ENCODE measurements at regions not wholly inside any gene's neighbourhood (a gene's known extent, or its start where the extent isn't known, plus 50 kb on each side); places are given as distances from the start of the nearest gene placed in this dataset.

DNA sequence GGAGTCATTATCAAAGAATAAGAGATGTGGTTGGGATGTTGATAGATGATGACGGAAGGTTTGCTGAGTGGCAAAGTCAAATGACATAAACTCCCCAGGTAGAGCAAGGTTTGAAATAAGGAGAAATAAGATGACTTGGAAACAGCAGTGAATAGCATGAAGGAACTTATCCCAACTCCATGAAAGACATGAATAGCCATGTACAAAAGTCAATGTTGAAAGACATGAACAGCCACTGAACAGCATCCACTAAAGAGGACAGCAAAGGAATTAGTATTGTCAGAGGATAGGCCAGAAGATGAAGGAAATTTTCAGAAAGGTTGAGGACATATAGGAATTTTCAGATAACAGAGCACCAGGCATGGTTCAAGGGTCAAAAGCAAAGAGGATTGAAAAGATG is 286.0 kb upstream of the FBXL7 start:
- H3K4me1 ChIP-seq (ENCODE audit: control insufficient read depth, insufficient read depth, low read length): peaks cover 3% of the 10 kb centered on the region
- no peak overlapping the region for H3K27ac ChIP-seq (ENCODE audit: low read length)

DNA sequence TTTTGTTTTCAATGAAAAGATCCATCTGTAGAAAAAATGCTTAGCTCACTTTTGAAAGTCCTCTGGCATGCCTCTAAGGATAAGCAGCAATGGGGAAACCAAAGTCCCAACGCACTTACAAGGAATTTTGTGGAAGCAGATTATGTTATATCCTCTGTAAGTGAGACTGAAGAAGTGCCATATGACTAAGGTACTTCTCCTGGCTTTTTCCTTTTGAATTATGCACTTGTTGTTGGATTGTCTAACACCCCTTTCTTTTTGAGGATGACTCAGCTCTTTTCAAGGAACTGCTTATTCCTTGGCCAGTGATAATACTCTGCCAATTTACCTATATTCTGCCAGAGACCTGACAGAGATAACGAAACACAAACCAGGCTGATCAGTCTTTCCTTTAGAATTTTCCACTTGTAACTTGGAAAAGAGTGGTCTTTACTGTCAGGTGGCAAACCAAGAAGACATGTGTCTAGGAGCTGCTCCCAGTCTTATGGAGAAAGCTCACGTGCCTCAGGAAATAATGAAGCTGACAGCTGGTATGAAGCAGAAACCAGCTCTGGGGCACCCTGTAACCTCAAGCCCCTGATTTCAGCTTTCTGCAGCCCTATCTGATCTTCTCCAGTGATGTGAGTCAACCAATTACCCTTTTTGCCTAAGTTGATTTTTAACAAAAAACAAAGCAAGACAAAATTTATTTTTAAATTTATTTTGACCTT is 290.8 kb upstream of the FBXL7 start:
- Histone ChIP-seq H3K9me3 (ENCODE audit: control insufficient read depth in 2 of 2, low read length in 2 of 2) (no peaks in the 10 kb centered on the region), H3K4me1 (ENCODE audit: control insufficient read depth, insufficient read depth, low read length) (no peaks in the 10 kb centered on the region), H3K4me3 (ENCODE audit: low read length in 2 of 2) (no peak overlapping the region), H3K27ac (ENCODE audit: low read length) (no peak overlapping the region), H3K27me3 (ENCODE audit: control insufficient read depth in 1 of 2, insufficient read depth in 2 of 2, low read length in 2 of 2) (no peaks in the 10 kb centered on the region), H3K9ac (ENCODE audit: low read length in 2 of 2) (no peak overlapping the region), H3K36me3 (ENCODE audit: control insufficient read depth in 2 of 2, insufficient read depth in 2 of 2, low read length in 2 of 2) (no peaks in the 10 kb centered on the region)

More for the DNA sequence above, 286.0 kb upstream of the FBXL7 start:
- no peak overlapping the region for H3K9ac ChIP-seq (ENCODE audit: low read length in 2 of 2)
- H3K27me3 ChIP-seq (ENCODE audit: control insufficient read depth in 1 of 2, insufficient read depth in 2 of 2, low read length in 2 of 2): no peaks in the 10 kb centered on the region
- no peaks in the 10 kb centered on the region for H3K9me3 ChIP-seq (ENCODE audit: control insufficient read depth in 2 of 2, low read length in 2 of 2)
- no peak overlapping the region for H3K4me3 ChIP-seq (ENCODE audit: low read length in 2 of 2)
- H3K36me3 ChIP-seq (ENCODE audit: control insufficient read depth in 2 of 2, insufficient read depth in 2 of 2, low read length in 2 of 2): no peaks in the 10 kb centered on the region

DNA sequence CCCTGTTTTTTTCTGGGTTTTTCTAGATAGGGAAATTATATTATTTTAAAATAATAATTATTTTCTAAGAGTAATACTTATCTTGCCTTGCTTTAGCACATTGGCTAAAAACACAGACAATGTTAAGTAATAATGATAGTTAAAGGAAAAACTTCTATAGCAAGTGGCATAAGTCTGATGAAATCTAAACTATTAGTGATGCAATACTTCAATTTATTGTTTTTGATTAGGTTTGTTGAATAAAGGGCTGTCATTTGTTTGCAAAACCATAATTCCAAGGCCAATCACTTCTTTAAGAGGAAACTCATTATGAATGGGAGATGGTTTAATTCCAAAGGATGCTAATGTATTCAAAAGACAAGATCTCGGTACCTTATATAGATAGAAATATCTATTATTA is 293.8 kb upstream of the FBXL7 start:
- no peaks in the 10 kb centered on the region for H3K9me3 ChIP-seq (ENCODE audit: control insufficient read depth in 2 of 2, low read length in 2 of 2)
- no peak overlapping the region for H3K9ac ChIP-seq (ENCODE audit: low read length in 2 of 2)
- no peaks in the 10 kb centered on the region for H3K4me1 ChIP-seq (ENCODE audit: control insufficient read depth, insufficient read depth, low read length)
- no peak overlapping the region for H3K4me3 ChIP-seq (ENCODE audit: low read length in 2 of 2)
- no peak overlapping the region for H3K27ac ChIP-seq (ENCODE audit: low read length)
- H3K27me3 ChIP-seq (ENCODE audit: control insufficient read depth in 1 of 2, insufficient read depth in 2 of 2, low read length in 2 of 2): no peaks in the 10 kb centered on the region
- H3K36me3 ChIP-seq (ENCODE audit: control insufficient read depth in 2 of 2, insufficient read depth in 2 of 2, low read length in 2 of 2): no peaks in the 10 kb centered on the region

- no peaks in the 10 kb centered on the region for H3K36me3 ChIP-seq (ENCODE audit: control insufficient read depth in 2 of 2, insufficient read depth in 2 of 2, low read length in 2 of 2)
- H3K4me1 ChIP-seq (ENCODE audit: control insufficient read depth, insufficient read depth, low read length): no peaks in the 10 kb centered on the region
- no peak overlapping the region for H3K9ac ChIP-seq (ENCODE audit: low read length in 2 of 2)
- H3K4me3 ChIP-seq (ENCODE audit: low read length in 2 of 2): no peak overlapping the region
- no peaks in the 10 kb centered on the region for H3K9me3 ChIP-seq (ENCODE audit: control insufficient read depth in 2 of 2, low read length in 2 of 2)
- no peak overlapping the region for H3K27ac ChIP-seq (ENCODE audit: low read length)
- H3K27me3 ChIP-seq (ENCODE audit: control insufficient read depth in 1 of 2, insufficient read depth in 2 of 2, low read length in 2 of 2): no peaks in the 10 kb centered on the region
Observed at GRCh38 chr5:15203376-15203775, 296.6 kb upstream of the FBXL7 start.

GRCh38 chr5:15191012-15191411 is 309.0 kb upstream of the FBXL7 start:
- Histone ChIP-seq H3K36me3 (ENCODE audit: control insufficient read depth in 2 of 2, insufficient read depth in 2 of 2, low read length in 2 of 2) (no peaks in the 10 kb centered on the region), H3K27ac (ENCODE audit: low read length) (no peak overlapping the region), H3K9me3 (ENCODE audit: control insufficient read depth in 2 of 2, low read length in 2 of 2) (no peaks in the 10 kb centered on the region), H3K27me3 (ENCODE audit: control insufficient read depth in 1 of 2, insufficient read depth in 2 of 2, low read length in 2 of 2) (no peaks in the 10 kb centered on the region), H3K9ac (ENCODE audit: low read length in 2 of 2) (no peak overlapping the region), H3K4me1 (ENCODE audit: control insufficient read depth, insufficient read depth, low read length) (no peaks in the 10 kb centered on the region), H3K4me3 (ENCODE audit: low read length in 2 of 2) (no peak overlapping the region)

DNA sequence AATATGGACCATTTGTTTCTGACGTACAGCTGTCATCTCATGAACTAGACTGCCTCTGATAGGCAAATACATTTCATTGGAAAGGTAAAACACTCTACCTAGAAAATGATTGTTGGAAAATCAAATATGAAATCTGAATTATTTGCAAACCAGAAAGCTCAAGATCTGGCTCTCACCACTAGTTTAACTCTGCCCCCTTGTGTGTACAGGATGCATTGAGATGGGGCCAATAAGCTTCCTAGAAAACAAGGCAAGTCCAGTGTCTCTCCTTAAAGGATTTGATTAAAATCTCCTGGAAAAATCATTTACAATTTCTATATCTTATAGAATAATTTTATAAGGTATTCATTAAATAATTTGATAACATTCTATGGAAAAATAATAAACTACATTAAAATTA is 311.9 kb upstream of the ANKH start:
- Histone ChIP-seq H3K27ac (ENCODE audit: low read length) (no peak overlapping the region), H3K4me3 (ENCODE audit: low read length in 2 of 2) (no peak overlapping the region), H3K27me3 (ENCODE audit: control insufficient read depth in 1 of 2, insufficient read depth in 2 of 2, low read length in 2 of 2) (no peaks in the 10 kb centered on the region), H3K36me3 (ENCODE audit: control insufficient read depth in 2 of 2, insufficient read depth in 2 of 2, low read length in 2 of 2) (no peaks in the 10 kb centered on the region), H3K4me1 (ENCODE audit: control insufficient read depth, insufficient read depth, low read length) (no peaks in the 10 kb centered on the region), H3K9me3 (ENCODE audit: control insufficient read depth in 2 of 2, low read length in 2 of 2) (no peaks in the 10 kb centered on the region), H3K9ac (ENCODE audit: low read length in 2 of 2) (no peak overlapping the region)

DNA sequence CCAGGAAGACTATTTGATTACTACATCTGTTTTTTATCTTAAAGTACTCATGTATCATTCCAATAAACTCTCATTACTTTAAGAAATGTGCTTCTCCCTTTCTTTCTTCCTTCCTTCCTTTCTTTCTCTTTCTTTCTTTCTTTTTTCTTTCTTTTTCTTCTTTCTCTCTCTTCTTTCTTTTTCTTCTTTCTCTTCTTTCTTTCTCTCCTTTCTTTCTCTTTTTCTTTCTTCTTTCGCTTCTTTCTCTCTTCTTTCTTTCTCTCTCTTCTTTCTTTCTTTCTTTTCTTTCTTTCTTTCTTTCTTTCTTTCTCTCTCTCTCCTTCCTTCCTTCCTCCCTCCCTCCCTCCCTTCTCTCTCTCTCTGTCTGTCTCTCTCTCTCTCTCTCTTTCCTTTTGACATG is 298.6 kb upstream of the ANKH start:
- Histone ChIP-seq H3K36me3 (ENCODE audit: control insufficient read depth in 2 of 2, insufficient read depth in 2 of 2, low read length in 2 of 2) (no peaks in the 10 kb centered on the region), H3K27ac (ENCODE audit: low read length) (no peak overlapping the region), H3K9me3 (ENCODE audit: control insufficient read depth in 2 of 2, low read length in 2 of 2) (peaks cover 2 to 3% of the 10 kb centered on the region in 2 donors), H3K9ac (ENCODE audit: low read length in 2 of 2) (no peak overlapping the region), H3K27me3 (ENCODE audit: control insufficient read depth in 1 of 2, insufficient read depth in 2 of 2, low read length in 2 of 2) (no peaks in the 10 kb centered on the region), H3K4me1 (ENCODE audit: control insufficient read depth, insufficient read depth, low read length) (no peaks in the 10 kb centered on the region), H3K4me3 (ENCODE audit: low read length in 2 of 2) (no peak overlapping the region)

DNA sequence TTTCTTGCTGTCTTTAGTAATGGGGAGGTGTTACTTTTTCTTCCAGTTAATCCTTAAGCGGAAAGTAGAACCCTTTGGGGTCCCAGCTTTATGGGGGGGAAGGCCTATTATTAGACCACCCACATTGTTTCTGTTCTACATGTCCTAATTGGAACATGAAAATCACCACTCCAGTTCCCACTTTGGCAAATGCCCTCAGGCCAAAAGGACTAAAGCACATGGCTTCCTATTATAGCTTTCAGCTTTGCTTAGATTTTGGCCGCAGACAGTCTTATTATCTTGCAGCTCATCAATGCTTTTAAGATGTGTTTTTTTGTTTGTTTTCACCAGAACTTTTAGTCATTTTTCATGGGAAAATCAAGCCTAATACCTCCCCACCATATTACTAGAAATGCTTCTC is 296.8 kb upstream of the ANKH start:
- H3K9ac ChIP-seq (ENCODE audit: low read length in 2 of 2): no peak overlapping the region
- no peaks in the 10 kb centered on the region for H3K27me3 ChIP-seq (ENCODE audit: control insufficient read depth in 1 of 2, insufficient read depth in 2 of 2, low read length in 2 of 2)
- H3K4me3 ChIP-seq (ENCODE audit: low read length in 2 of 2): no peak overlapping the region
- no peaks in the 10 kb centered on the region for H3K9me3 ChIP-seq (ENCODE audit: control insufficient read depth in 2 of 2, low read length in 2 of 2)
- H3K27ac ChIP-seq (ENCODE audit: low read length): no peak overlapping the region
- H3K4me1 ChIP-seq (ENCODE audit: control insufficient read depth, insufficient read depth, low read length): no peaks in the 10 kb centered on the region
- H3K36me3 ChIP-seq (ENCODE audit: control insufficient read depth in 2 of 2, insufficient read depth in 2 of 2, low read length in 2 of 2): no peaks in the 10 kb centered on the region

DNA sequence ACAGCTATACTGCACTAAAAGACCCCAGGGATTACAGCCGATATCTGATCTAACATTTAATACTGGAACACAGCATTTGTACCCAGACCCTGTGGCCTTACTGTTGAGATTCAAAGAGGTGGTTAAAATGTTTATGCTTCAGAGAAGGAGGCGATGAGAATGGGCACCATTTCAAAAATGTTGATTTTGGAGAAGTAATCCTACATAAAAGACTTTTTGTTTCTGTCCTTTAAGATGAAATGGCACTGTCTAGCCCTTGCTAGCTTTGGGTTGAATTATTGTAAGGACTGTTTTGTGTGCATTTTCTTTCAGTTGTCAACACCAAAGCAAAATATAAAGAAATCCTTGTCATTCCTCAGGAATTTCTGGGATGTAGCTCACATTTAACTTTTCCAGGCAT is 288.5 kb upstream of the ANKH start:
- H3K9me3 ChIP-seq (ENCODE audit: control insufficient read depth in 2 of 2, low read length in 2 of 2): no peaks in the 10 kb centered on the region
- H3K27ac ChIP-seq (ENCODE audit: low read length): no peak overlapping the region
- no peak overlapping the region for H3K4me3 ChIP-seq (ENCODE audit: low read length in 2 of 2)
- H3K36me3 ChIP-seq (ENCODE audit: control insufficient read depth in 2 of 2, insufficient read depth in 2 of 2, low read length in 2 of 2): no peaks in the 10 kb centered on the region
- H3K27me3 ChIP-seq (ENCODE audit: control insufficient read depth in 1 of 2, insufficient read depth in 2 of 2, low read length in 2 of 2): no peaks in the 10 kb centered on the region
- no peak overlapping the region for H3K9ac ChIP-seq (ENCODE audit: low read length in 2 of 2)
- no peaks in the 10 kb centered on the region for H3K4me1 ChIP-seq (ENCODE audit: control insufficient read depth, insufficient read depth, low read length)

DNA sequence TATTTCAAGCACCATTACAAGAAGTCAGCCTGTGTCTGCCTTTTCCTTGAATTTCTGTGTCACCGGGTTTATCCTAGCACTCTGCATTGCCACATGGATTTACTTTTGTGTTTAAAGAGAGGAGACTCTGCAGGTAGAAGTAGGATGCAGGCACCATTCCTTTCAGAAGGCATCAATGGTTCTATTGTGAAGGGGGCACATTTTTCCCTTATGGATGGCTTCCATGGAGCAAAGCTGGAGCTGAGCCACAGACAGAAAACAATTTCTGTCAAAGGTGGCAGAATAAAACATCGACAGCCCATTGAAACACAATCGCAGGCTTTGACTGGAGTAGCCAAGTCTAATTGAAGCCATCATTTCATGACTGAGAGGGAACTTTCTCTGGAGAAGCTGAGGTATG is 288.0 kb upstream of the ANKH start:
- Histone ChIP-seq H3K4me3 (ENCODE audit: low read length in 2 of 2) (no peak overlapping the region), H3K27me3 (ENCODE audit: control insufficient read depth in 1 of 2, insufficient read depth in 2 of 2, low read length in 2 of 2) (no peaks in the 10 kb centered on the region), H3K27ac (ENCODE audit: low read length) (no peak overlapping the region), H3K9ac (ENCODE audit: low read length in 2 of 2) (no peak overlapping the region), H3K4me1 (ENCODE audit: control insufficient read depth, insufficient read depth, low read length) (no peaks in the 10 kb centered on the region), H3K36me3 (ENCODE audit: control insufficient read depth in 2 of 2, insufficient read depth in 2 of 2, low read length in 2 of 2) (no peaks in the 10 kb centered on the region), H3K9me3 (ENCODE audit: control insufficient read depth in 2 of 2, low read length in 2 of 2) (no peaks in the 10 kb centered on the region)

- H3K27me3 ChIP-seq (ENCODE audit: control insufficient read depth in 1 of 2, insufficient read depth in 2 of 2, low read length in 2 of 2): no peaks in the 10 kb centered on the region
- H3K9me3 ChIP-seq (ENCODE audit: control insufficient read depth in 2 of 2, low read length in 2 of 2): no peaks in the 10 kb centered on the region
- no peaks in the 10 kb centered on the region for H3K36me3 ChIP-seq (ENCODE audit: control insufficient read depth in 2 of 2, insufficient read depth in 2 of 2, low read length in 2 of 2)
- no peaks in the 10 kb centered on the region for H3K4me1 ChIP-seq (ENCODE audit: control insufficient read depth, insufficient read depth, low read length)
- H3K27ac ChIP-seq (ENCODE audit: low read length): no peak overlapping the region
- H3K9ac ChIP-seq (ENCODE audit: low read length in 2 of 2): no peak overlapping the region
- H3K4me3 ChIP-seq (ENCODE audit: low read length in 2 of 2): no peak overlapping the region
Observed at GRCh38 chr5:15142458-15142857, 270.9 kb upstream of the ANKH start.

Measured in stomach smooth muscle (tissue), 2 donors.